SK-N-SH treated with all-trans-retinoic acid at 6 μM for 48 hours (cell line): ENCODE measurements at regions not wholly inside any gene's neighbourhood (a gene's known extent, or its start where the extent isn't known, plus 50 kb on each side); places are given as distances from the start of the nearest gene placed in this dataset.
"Not testable (repeated sequence)": the region's sequence is repeated elsewhere in the genome, so short reads cannot be mapped to it uniquely, and the experiment has no call there.

ENCODE experiments used
- ATAC-seq: fragments of 200-7000 bp; cut with Tn5 transposase; 3 replicates; pipeline ENCODE4 v1.9.1; 2020; ENCODE audit warnings: mild to moderate bottlenecking, moderate library complexity
- ARNTL ChIP-seq: fragments of 450-650 bp; formaldehyde crosslinking; IDR thresholded peaks from 2 replicates; pipeline ENCODE4 v1.5.0; 2020; ENCODE audit warnings: low read depth, mild to moderate bottlenecking, moderate library complexity, borderline replicate concordance
- CREB5 ChIP-seq: fragments of 250-450 bp; sonication (Bioruptor Pico); IDR thresholded peaks from 2 replicates; pipeline ENCODE4 v1.5.1; 2020; ENCODE audit warnings: low read depth, mild to moderate bottlenecking, moderate library complexity
- CSDC2 ChIP-seq: fragments of 250-450 bp; sonication (Bioruptor Pico); IDR thresholded peaks from 2 replicates; pipeline ENCODE4 v1.5.0; 2020; ENCODE audit warnings: mild to moderate bottlenecking, moderate library complexity
- CSRNP3 ChIP-seq: fragments of 250-450 bp; sonication (Bioruptor Pico); IDR thresholded peaks from 2 replicates; pipeline ENCODE4 v1.5.1; 2021; ENCODE audit warnings: mild to moderate bottlenecking, moderate library complexity
- ESRRG ChIP-seq: fragments of 250-450 bp; sonication (Bioruptor Pico); IDR thresholded peaks from 2 replicates; pipeline ENCODE4 v1.6.1; 2021; ENCODE audit warnings: mild to moderate bottlenecking
- PPARA ChIP-seq: fragments of 250-450 bp; sonication (Bioruptor Pico); IDR thresholded peaks from 2 replicates; pipeline ENCODE4 v1.5.0; 2020; ENCODE audit warnings: mild to moderate bottlenecking, borderline replicate concordance
- SNAI2 ChIP-seq: fragments of 250-450 bp; sonication (Bioruptor Pico); IDR thresholded peaks from 2 replicates; pipeline ENCODE4 v1.5.0; 2020; ENCODE audit warnings: mild to moderate bottlenecking, moderate library complexity
- TCF4 ChIP-seq: fragments of 250-450 bp; sonication (Bioruptor Pico); IDR thresholded peaks from 2 replicates; pipeline ENCODE4 v1.8.0; 2021; ENCODE audit warnings: mild to moderate bottlenecking, moderate library complexity, borderline replicate concordance
- TOX ChIP-seq: fragments of 250-450 bp; sonication (Bioruptor Pico); IDR thresholded peaks from 2 replicates; pipeline ENCODE4 v1.8.0; 2021; ENCODE audit warnings: mild to moderate bottlenecking, moderate library complexity, borderline replicate concordance
- TSHZ2 ChIP-seq: fragments of 250-450 bp; sonication (Bioruptor Pico); IDR thresholded peaks from 2 replicates; pipeline ENCODE4 v1.5.0; 2020; ENCODE audit warnings: mild to moderate bottlenecking, moderate library complexity
- ZC3H10 ChIP-seq: fragments of 250-450 bp; sonication (Bioruptor Pico); IDR thresholded peaks from 2 replicates; pipeline ENCODE4 v1.5.1; 2021; ENCODE audit warnings: mild to moderate bottlenecking, moderate library complexity
- ZFP3 ChIP-seq: fragments of 250-450 bp; sonication (Bioruptor Pico); IDR thresholded peaks from 2 replicates; pipeline ENCODE4 v1.5.0; 2020; ENCODE audit warnings: mild to moderate bottlenecking, moderate library complexity
- ZNF70 ChIP-seq: fragments of 450-650 bp; formaldehyde crosslinking; IDR thresholded peaks from 2 replicates; pipeline ENCODE4 v1.5.0; 2020; ENCODE audit warnings: mild to moderate bottlenecking, moderate library complexity
- ZNF8 ChIP-seq: fragments of 450-650 bp; formaldehyde crosslinking; IDR thresholded peaks from 2 replicates; pipeline ENCODE4 v1.5.0; 2020; ENCODE audit warnings: mild to moderate bottlenecking, moderate library complexity
- TF ChIP-seq, protein P1 (sequence below): fragments of 250-450 bp; sonication (Bioruptor Pico); IDR thresholded peaks from 2 replicates; pipeline ENCODE4 v1.8.0; 2021; ENCODE audit warnings: low read depth, mild to moderate bottlenecking, moderate library complexity, borderline replicate concordance

DNA sequence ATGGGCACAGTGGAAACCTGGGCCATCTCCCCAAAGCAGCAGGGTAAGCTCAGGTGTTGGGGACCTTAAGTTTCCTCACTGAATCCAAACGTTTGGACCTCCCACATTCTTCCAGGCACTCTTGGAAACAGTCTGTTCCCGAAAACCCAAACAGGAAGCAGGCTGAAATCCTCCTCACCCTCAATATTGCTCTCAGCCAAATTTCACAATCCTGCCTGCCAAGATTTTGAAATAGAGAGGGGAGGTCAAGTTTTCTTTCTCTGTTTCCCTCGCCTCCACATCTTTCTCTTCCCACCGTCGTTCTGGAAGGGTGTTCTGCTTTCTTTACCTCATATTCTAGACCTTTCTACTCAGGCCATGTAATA, 392.0 kb upstream of the SASH1 start:
- TF ChIP-seq ARNTL (CRISPR knock-in tag) (no peak), CSRNP3 (CRISPR knock-in tag) (no peak), CREB5 (CRISPR knock-in tag) (no peak), ZNF70 (CRISPR knock-in tag) (no peak), TOX (CRISPR knock-in tag) (no peak), ZFP3 (no peak), PPARA (CRISPR knock-in tag) (no peak)
- no peak for ATAC-seq

- TF ChIP-seq ZNF8 (CRISPR knock-in tag) (no peak), CSDC2 (CRISPR knock-in tag) (no peak), PPARA (CRISPR knock-in tag) (no peak), ESRRG (CRISPR knock-in tag) (no peak), CSRNP3 (CRISPR knock-in tag) (no peak), ZC3H10 (CRISPR knock-in tag) (no peak), TCF4 (no peak), ZNF70 (CRISPR knock-in tag) (no peak)
- TF ChIP-seq, protein P1, sequence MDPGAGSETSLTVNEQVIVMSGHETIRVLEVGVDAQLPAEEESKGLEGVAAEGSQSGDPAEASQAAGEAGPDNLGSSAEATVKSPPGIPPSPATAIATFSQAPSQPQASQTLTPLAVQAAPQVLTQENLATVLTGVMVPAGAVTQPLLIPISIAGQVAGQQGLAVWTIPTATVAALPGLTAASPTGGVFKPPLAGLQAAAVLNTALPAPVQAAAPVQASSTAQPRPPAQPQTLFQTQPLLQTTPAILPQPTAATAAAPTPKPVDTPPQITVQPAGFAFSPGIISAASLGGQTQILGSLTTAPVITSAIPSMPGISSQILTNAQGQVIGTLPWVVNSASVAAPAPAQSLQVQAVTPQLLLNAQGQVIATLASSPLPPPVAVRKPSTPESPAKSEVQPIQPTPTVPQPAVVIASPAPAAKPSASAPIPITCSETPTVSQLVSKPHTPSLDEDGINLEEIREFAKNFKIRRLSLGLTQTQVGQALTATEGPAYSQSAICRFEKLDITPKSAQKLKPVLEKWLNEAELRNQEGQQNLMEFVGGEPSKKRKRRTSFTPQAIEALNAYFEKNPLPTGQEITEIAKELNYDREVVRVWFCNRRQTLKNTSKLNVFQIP (CRISPR knock-in tag) = no peak
- no peak for ATAC-seq
These were observed 390.9 kb upstream of the SASH1 start for GRCh38 chr6:147951726-147952125.

- TF ChIP-seq ESRRG (CRISPR knock-in tag) (no peak), TSHZ2 (CRISPR knock-in tag) (no peak), PPARA (CRISPR knock-in tag) (no peak), SNAI2 (no peak)
These were observed 387.7 kb upstream of the SASH1 start for GRCh38 chr6:147954938-147955337.

GRCh38 chr6:147958683-147959082, 384.0 kb upstream of the SASH1 start:
- TF ChIP-seq SNAI2 = no peak
- TF ChIP-seq, all 23 proteins: peak for 0
- no peak for ATAC-seq

More at GRCh38 chr6:147954938-147955337, 387.7 kb upstream of the SASH1 start:
- no peak for ATAC-seq

GRCh38 chr6:147961481-147962141, 381.0 kb upstream of the SASH1 start:
- TF ChIP-seq ZNF70 (CRISPR knock-in tag) = no peak
- no peak for TF ChIP-seq SNAI2
- no peak for TF ChIP-seq TCF4
- no peak for TF ChIP-seq ESRRG (CRISPR knock-in tag)
- no peak for TF ChIP-seq TSHZ2 (CRISPR knock-in tag)
- no peak for ATAC-seq

- ATAC-seq = not testable (repeated sequence)
These were observed 377.2 kb upstream of the SASH1 start for GRCh38 chr6:147965448-147965847.
